Astrocyte (in vitro differentiated cells and primary cell): ENCODE measurements at regions not wholly inside any gene's neighbourhood (a gene's known extent, or its start where the extent isn't known, plus 50 kb on each side); places are given as distances from the start of the nearest gene placed in this dataset.

Source experiments
- CTCF ChIP-seq: IDR thresholded peaks from 2 replicates; pipeline ENCODE4 v1.5.1; 2011; ENCODE audit warnings: low read depth, mild to moderate bottlenecking, inconsistent platforms, low read length, moderate library complexity; ENCODE audit not compliant: insufficient read depth
- EZH2 ChIP-seq: IDR thresholded peaks from 2 replicates; pipeline ENCODE4 v1.6.1; 2012; ENCODE audit warnings: mild to moderate bottlenecking, low read length, inconsistent platforms; ENCODE audit not compliant: insufficient read depth

GRCh38 chr5:101751105-101751504 lies 545.0 kb downstream of the SLCO4C1 start:
- TF ChIP-seq CTCF, result no peak
- TF ChIP-seq EZH2, result no peak
